Thoracic aorta (tissue), 2 donors: ENCODE measurements at regions not wholly inside any gene's neighbourhood (a gene's known extent, or its start where the extent isn't known, plus 50 kb on each side); places are given as distances from the start of the nearest gene placed in this dataset.

Experiments
- ATAC-seq: fragments of 150-250 bp; one replicate; pipeline ENCODE4 v1.8.0; 2017; ENCODE audit warnings: low read depth; ENCODE audit not compliant: insufficient number of reproducible peaks, low FRiP score
- DNase-seq: peaks from one replicate; pipeline ENCODE4 v3.0.0-alpha.2; 2020; ENCODE audit warnings: low spot score
- H3K27ac ChIP-seq, 2 donors: fragments of 200-600 bp; sonication (generic); 1 replicate in 1 of 2; 2 replicates in 1 of 2; pipeline ENCODE4 v1.5.1; 2016; ENCODE audit warnings: mild to moderate bottlenecking in 2 of 2, moderate library complexity in 2 of 2
- H3K27me3 ChIP-seq: fragments of 200-600 bp; sonication (generic); replicated peaks from 2 replicates; pipeline ENCODE4 v1.6.0; 2016; ENCODE audit warnings: mild to moderate bottlenecking; ENCODE audit not compliant: insufficient read depth
- H3K36me3 ChIP-seq: fragments of 200-600 bp; sonication (generic); one replicate; pipeline ENCODE4 v1.5.1; 2016
- H3K4me1 ChIP-seq, 2 donors: fragments of 200-600 bp; sonication (generic); 1 replicate in 1 of 2; 2 replicates in 1 of 2; pipeline versions ENCODE4 v1.5.1 to v1.6.0; 2016; ENCODE audit warnings: low read depth in 2 of 2, mild to moderate bottlenecking in 1 of 2; ENCODE audit not compliant: control insufficient read depth in 1 of 2
- H3K4me3 ChIP-seq: fragments of 200-600 bp; sonication (generic); 2 replicates; pipeline ENCODE4 v1.5.1; 2016; ENCODE audit warnings: mild to moderate bottlenecking
- H3K9me3 ChIP-seq: fragments of 200-600 bp; sonication (generic); 2 replicates; pipeline ENCODE4 v1.5.1; 2016
- CTCF ChIP-seq: fragments of 200-600 bp; sonication (generic); IDR thresholded peaks from one replicate; pipeline ENCODE4 v1.5.1; 2019; ENCODE audit warnings: antibody characterized with exemption

GRCh38 chr9:73995836-73996235 lies 501.3 kb upstream of the RORB start:
- ATAC-seq (no peak), DNase-seq (no peak)
- H3K4me3 ChIP-seq: no peak overlapping the region
- no peaks in the 10 kb centered on the region for H3K9me3 ChIP-seq
- no peaks in the 10 kb centered on the region for H3K36me3 ChIP-seq
- H3K27me3 ChIP-seq: no peaks in the 10 kb centered on the region
- no peaks in the 10 kb centered on the region for H3K4me1 ChIP-seq
- H3K27ac ChIP-seq: no peak overlapping the region
- no peak for TF ChIP-seq CTCF

GRCh38 chr9:73996844-73997243 lies 500.3 kb upstream of the RORB start:
- TF ChIP-seq CTCF: no peak

GRCh38 chr9:74001382-74001781 lies 495.8 kb upstream of the RORB start:
- Histone ChIP-seq H3K4me1 (no peaks in the 10 kb centered on the region), H3K9me3 (no peaks in the 10 kb centered on the region), H3K4me3 (no peak overlapping the region), H3K27ac (no peak overlapping the region), H3K36me3 (no peaks in the 10 kb centered on the region), H3K27me3 (no peaks in the 10 kb centered on the region)
- no peak for TF ChIP-seq CTCF
- no peak for ATAC-seq
- DNase-seq: no peak

More at GRCh38 chr9:73996844-73997243, 500.3 kb upstream of the RORB start:
- Histone ChIP-seq H3K9me3 (no peaks in the 10 kb centered on the region), H3K36me3 (no peaks in the 10 kb centered on the region), H3K27ac (no peak overlapping the region), H3K27me3 (no peaks in the 10 kb centered on the region), H3K4me1 (no peaks in the 10 kb centered on the region), H3K4me3 (no peak overlapping the region)
- no peak for DNase-seq
- no peak for ATAC-seq

GRCh38 chr9:74006935-74007334 lies 490.2 kb upstream of the RORB start:
- Histone ChIP-seq H3K27ac (no peak overlapping the region), H3K27me3 (no peaks in the 10 kb centered on the region), H3K36me3 (no peaks in the 10 kb centered on the region), H3K4me1 (no peaks in the 10 kb centered on the region), H3K4me3 (no peak overlapping the region), H3K9me3 (no peaks in the 10 kb centered on the region)
- TF ChIP-seq CTCF: no peak
- ATAC-seq (no peak), DNase-seq (no peak)

- Histone ChIP-seq H3K36me3 (no peaks in the 10 kb centered on the region), H3K27me3 (no peaks in the 10 kb centered on the region), H3K4me3 (no peak overlapping the region), H3K4me1 (no peaks in the 10 kb centered on the region), H3K27ac (no peak overlapping the region), H3K9me3 (no peaks in the 10 kb centered on the region)
- DNase-seq (no peak), ATAC-seq (no peak)
- TF ChIP-seq CTCF: no peak
Measured at GRCh38 chr9:74007833-74008232, 489.3 kb upstream of the RORB start.
